Stimulated activated CD4-positive, alpha-beta T cell treated with anti-CD3 and anti-CD28 coated beads, Interleukin-4, amount 100 ng/mL, for 1 hour (primary cell): ENCODE measurements at regions not wholly inside any gene's neighbourhood (a gene's known extent, or its start where the extent isn't known, plus 50 kb on each side); places are given as distances from the start of the nearest gene placed in this dataset.

Source experiments
- DNase-seq: peaks from one replicate; pipeline ENCODE4 v3.0.0-alpha.2; 2020

GRCh38 chr4:18278244-18278643 is 256.7 kb upstream of the LCORL start:
- DNase-seq, result no peak

GRCh38 chr4:18262832-18263231 is 241.3 kb upstream of the LCORL start:
- DNase-seq, result no peak

GRCh38 chr4:18252052-18252451 is 230.5 kb upstream of the LCORL start:
- no peak for DNase-seq

GRCh38 chr4:18250564-18250963 is 229.0 kb upstream of the LCORL start:
- DNase-seq, result no peak

GRCh38 chr4:18248611-18249010 is 227.1 kb upstream of the LCORL start:
- DNase-seq, result no peak

- DNase-seq, result no peak
Observed at GRCh38 chr4:18247189-18247588, 225.6 kb upstream of the LCORL start.

GRCh38 chr4:18242919-18243693 is 221.6 kb upstream of the LCORL start:
- DNase-seq, result no peak

- no peak for DNase-seq
Observed at GRCh38 chr4:18241727-18242126, 220.2 kb upstream of the LCORL start.

GRCh38 chr4:18234108-18234507 is 212.6 kb upstream of the LCORL start:
- no peak for DNase-seq

- DNase-seq, result no peak
Observed at GRCh38 chr4:18231726-18232125, 210.2 kb upstream of the LCORL start.

GRCh38 chr4:18227880-18228279 is 206.3 kb upstream of the LCORL start:
- no peak for DNase-seq

- no peak for DNase-seq
Observed at GRCh38 chr4:18214411-18215055, 193.0 kb upstream of the LCORL start.

- DNase-seq, result no peak
Observed at GRCh38 chr4:18213576-18214198, 192.1 kb upstream of the LCORL start.

- DNase-seq, result no peak
Observed at GRCh38 chr4:18209448-18209847, 187.9 kb upstream of the LCORL start.

GRCh38 chr4:18203966-18204365 is 182.4 kb upstream of the LCORL start:
- no peak for DNase-seq

GRCh38 chr4:18202486-18202885 is 180.9 kb upstream of the LCORL start:
- no peak for DNase-seq

GRCh38 chr4:18201885-18202284 is 180.3 kb upstream of the LCORL start:
- DNase-seq, result no peak

- no peak for DNase-seq
Observed at GRCh38 chr4:18198653-18199052, 177.1 kb upstream of the LCORL start.

- no peak for DNase-seq
Observed at GRCh38 chr4:18197467-18197866, 175.9 kb upstream of the LCORL start.

- no peak for DNase-seq
Observed at GRCh38 chr4:18194278-18194677, 172.7 kb upstream of the LCORL start.

GRCh38 chr4:18192901-18193300 is 171.3 kb upstream of the LCORL start:
- DNase-seq, result no peak

- no peak for DNase-seq
Observed at GRCh38 chr4:18185491-18185890, 163.9 kb upstream of the LCORL start.

- no peak for DNase-seq
Observed at GRCh38 chr4:18180892-18181291, 159.3 kb upstream of the LCORL start.

GRCh38 chr4:18180122-18180521 is 158.6 kb upstream of the LCORL start:
- no peak for DNase-seq
